Upper lobe of left lung (tissue), 6 donors: ENCODE measurements at regions not wholly inside any gene's neighbourhood (a gene's known extent, or its start where the extent isn't known, plus 50 kb on each side); places are given as distances from the start of the nearest gene placed in this dataset.

Experiments
- ATAC-seq, 2 donors: fragments of 200-7000 bp; cut with Tn5 transposase; one replicate each; pipeline ENCODE4 v1.9.1; 2022; ENCODE audit warnings: mild to moderate bottlenecking in 2 of 2, moderate library complexity in 2 of 2; ENCODE audit not compliant: low FRiP score in 2 of 2
- DNase-seq, 2 donors: peaks; one replicate each; pipeline ENCODE4 v3.0.0-alpha.2; 2019 to 2020
- H3K27ac ChIP-seq, 4 donors: fragments of 200-600 bp; sonication (generic); one replicate each; pipeline ENCODE4 v1.5.1; 2016 to 2019
- H3K27me3 ChIP-seq, 4 donors: fragments of 200-600 bp; sonication (generic); one replicate each; pipeline ENCODE4 v1.5.1; 2017 to 2019
- H3K36me3 ChIP-seq, 4 donors: fragments of 200-600 bp; sonication (generic); one replicate each; pipeline ENCODE4 v1.5.1; 2016 to 2019
- H3K4me1 ChIP-seq, 4 donors: fragments of 200-600 bp; sonication (generic); one replicate each; pipeline ENCODE4 v1.5.1; 2018 to 2019
- H3K4me3 ChIP-seq, 4 donors: fragments of 200-600 bp; sonication (generic); one replicate each; pipeline ENCODE4 v1.5.1; 2017 to 2019; ENCODE audit warnings: mild to moderate bottlenecking in 2 of 4, moderate library complexity in 1 of 4
- H3K9me3 ChIP-seq, 4 donors: fragments of 200-600 bp; sonication (generic); one replicate each; pipeline ENCODE4 v1.5.1; 2018 to 2019
- CTCF ChIP-seq, 6 experiments: fragments of 450-650 bp in 4 of 6; fragments of 200-600 bp in 2 of 6; sonication (generic) in 2 of 6; IDR thresholded peaks; one replicate each; pipeline ENCODE4 v1.5.1; 2016 to 2019; ENCODE audit warnings: antibody characterized with exemption in 6 of 6
- EP300 ChIP-seq, 4 donors: sonication (generic); formaldehyde crosslinking; IDR thresholded peaks; one replicate each; pipeline ENCODE4 v1.5.1; 2017; ENCODE audit warnings: antibody characterized with exemption in 4 of 4, control low read depth in 2 of 4
- POLR2A ChIP-seq, 4 donors: fragments of 450-650 bp; IDR thresholded peaks; one replicate each; pipeline ENCODE4 v1.5.1; 2016 to 2017; ENCODE audit warnings: antibody characterized with exemption in 4 of 4, mild to moderate bottlenecking in 2 of 4
- POLR2AphosphoS5 ChIP-seq, 2 donors: sonication (generic); formaldehyde crosslinking; IDR thresholded peaks; one replicate each; pipeline ENCODE4 v1.5.1; 2017; ENCODE audit warnings: antibody characterized with exemption in 2 of 2
- WGBS, 2 donors: methylation state at CpG; one replicate each; pipeline ENCODE4 v1.1.5; 2017 to 2018; 5-methylcytosine and 5-hydroxymethylcytosine counted together
- donor health status: DM: no; HTN: no; CAD: no; lungs with moderate emphysema.
- donor health status: DM: no; HTN: yes; CAD: no; lungs with severe emphysema.

GRCh38 chr3:182435860-182436259, 357.4 kb upstream of the ATP11B start:
- H3K27me3 ChIP-seq, result no peaks in the 10 kb centered on the region
- H3K9me3 ChIP-seq, result no peaks in the 10 kb centered on the region
- TF ChIP-seq POLR2A (IDR thresholded peaks at IDR 0.05), result no peak
- TF ChIP-seq EP300 (IDR thresholded peaks at IDR 0.05), result no peak
- no peak for TF ChIP-seq CTCF (IDR thresholded peaks at IDR 0.05)
- H3K36me3 ChIP-seq, result no peaks in the 10 kb centered on the region
- DNase-seq (no peak), ATAC-seq (no peak)
- H3K4me3 ChIP-seq, result no peak overlapping the region
- H3K27ac ChIP-seq, result no peak overlapping the region
- WGBS, 2 donors, result 69 to 78% methylated on average over 1 of the region's 1 CpG
- H3K4me1 ChIP-seq, result no peaks in the 10 kb centered on the region

GRCh38 chr3:182436547-182436946, 356.8 kb upstream of the ATP11B start:
- WGBS, 2 donors, result 78 to 79% methylated on average over 6 of the region's 6 CpGs
- no peak for DNase-seq

DNA sequence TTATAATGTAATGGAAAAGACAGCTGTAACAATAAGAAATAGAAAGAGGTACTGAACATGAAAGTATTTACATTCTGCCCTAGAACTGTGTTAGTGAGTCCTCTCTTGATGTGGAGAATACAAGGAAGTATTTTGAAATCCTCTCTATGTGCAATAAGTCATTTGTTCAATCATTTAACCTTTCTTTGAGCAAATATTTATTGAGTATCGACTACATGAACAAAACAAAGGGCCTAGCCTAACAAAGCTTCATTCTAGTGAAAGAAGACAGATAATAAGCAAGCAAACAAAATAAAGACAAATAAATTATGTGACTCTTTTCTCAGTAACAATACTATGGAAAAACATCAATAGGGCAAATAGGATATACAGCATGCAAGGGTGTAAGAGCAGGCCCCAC, 354.9 kb upstream of the ATP11B start:
- no peak for ATAC-seq
- TF ChIP-seq EP300 (IDR thresholded peaks at IDR 0.05), result no peak
- no peak for TF ChIP-seq CTCF (IDR thresholded peaks at IDR 0.05)
- TF ChIP-seq POLR2AphosphoS5 (IDR thresholded peaks at IDR 0.05), result no peak
- TF ChIP-seq POLR2A (IDR thresholded peaks at IDR 0.05), result no peak
- no peaks in the 10 kb centered on the region for H3K27me3 ChIP-seq
- H3K4me3 ChIP-seq, result no peak overlapping the region
- H3K36me3 ChIP-seq, result no peaks in the 10 kb centered on the region
- no peaks in the 10 kb centered on the region for H3K4me1 ChIP-seq
- no peak overlapping the region for H3K27ac ChIP-seq
- DNase-seq, result no peak
- no peaks in the 10 kb centered on the region for H3K9me3 ChIP-seq
- 69 to 74% methylated on average over 1 of the region's 1 CpG for WGBS, 2 donors

More at GRCh38 chr3:182436547-182436946, 356.8 kb upstream of the ATP11B start:
- TF ChIP-seq CTCF (IDR thresholded peaks at IDR 0.05) (no peak), POLR2AphosphoS5 (IDR thresholded peaks at IDR 0.05) (no peak), POLR2A (IDR thresholded peaks at IDR 0.05) (no peak), EP300 (IDR thresholded peaks at IDR 0.05) (no peak)
- Histone ChIP-seq H3K4me1 (no peaks in the 10 kb centered on the region), H3K27ac (no peak overlapping the region), H3K27me3 (no peaks in the 10 kb centered on the region), H3K9me3 (no peaks in the 10 kb centered on the region), H3K36me3 (no peaks in the 10 kb centered on the region), H3K4me3 (no peak overlapping the region)
- ATAC-seq, result no peak

GRCh38 chr3:182440101-182440500, 353.2 kb upstream of the ATP11B start:
- H3K27me3 ChIP-seq, result no peaks in the 10 kb centered on the region
- no peak for ATAC-seq
- H3K4me1 ChIP-seq, result no peaks in the 10 kb centered on the region
- H3K36me3 ChIP-seq, result no peaks in the 10 kb centered on the region
- H3K27ac ChIP-seq, result no peak overlapping the region
- no peak for DNase-seq
- H3K4me3 ChIP-seq, result no peak overlapping the region
- TF ChIP-seq EP300 (IDR thresholded peaks at IDR 0.05) (no peak), POLR2AphosphoS5 (IDR thresholded peaks at IDR 0.05) (no peak), CTCF (IDR thresholded peaks at IDR 0.05) (no peak), POLR2A (IDR thresholded peaks at IDR 0.05) (no peak)
- H3K9me3 ChIP-seq, result no peaks in the 10 kb centered on the region

DNA sequence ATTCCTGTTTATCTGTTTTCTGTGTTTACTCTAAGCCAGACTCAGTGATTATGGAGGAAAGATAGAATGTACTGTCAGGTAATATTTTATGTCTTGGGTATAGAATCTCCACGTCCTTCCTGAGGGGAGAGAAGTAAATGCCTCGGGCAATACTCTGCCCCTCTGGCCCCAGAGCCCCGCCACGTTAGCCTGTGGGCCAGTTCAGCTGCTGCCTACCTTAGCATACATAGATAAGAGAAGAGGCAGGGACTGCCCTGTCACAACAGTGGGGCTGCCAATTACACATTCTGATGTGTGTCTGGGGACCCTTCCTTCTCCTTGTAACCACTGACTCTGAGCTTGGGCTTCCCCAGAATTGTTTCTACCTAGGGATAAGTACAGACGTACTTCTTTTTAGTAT, 347.7 kb upstream of the ATP11B start:
- Histone ChIP-seq H3K4me3 (no peak overlapping the region), H3K27ac (no peak overlapping the region), H3K4me1 (no peaks in the 10 kb centered on the region), H3K36me3 (no peaks in the 10 kb centered on the region), H3K27me3 (no peaks in the 10 kb centered on the region), H3K9me3 (no peaks in the 10 kb centered on the region)
- no peak for ATAC-seq
- TF ChIP-seq POLR2AphosphoS5 (IDR thresholded peaks at IDR 0.05) (no peak), EP300 (IDR thresholded peaks at IDR 0.05) (no peak), CTCF (IDR thresholded peaks at IDR 0.05) (no peak), POLR2A (IDR thresholded peaks at IDR 0.05) (no peak)
- DNase-seq, result no peak
- 58 to 74% methylated on average over 5 of the region's 5 CpGs for WGBS, 2 donors
